ENCODE measurements at regions not wholly inside any gene's neighbourhood (a gene's known extent, or its start where the extent isn't known, plus 50 kb on each side); places are given as distances from the start of the nearest gene placed in this dataset.

GRCh38 chr6:168210239-168211105 lies 109.1 kb downstream of the DACT2 start:
- Histone ChIP-seq H3K9me3 (no peaks in the 10 kb centered on the region), H3K36me3 (ENCODE audit: low read depth) (no peaks in the 10 kb centered on the region), H3K4me1 (ENCODE audit: low read depth) (no peaks in the 10 kb centered on the region), H3K4me3 (no peak overlapping the region)
- TF ChIP-seq, protein P1, sequence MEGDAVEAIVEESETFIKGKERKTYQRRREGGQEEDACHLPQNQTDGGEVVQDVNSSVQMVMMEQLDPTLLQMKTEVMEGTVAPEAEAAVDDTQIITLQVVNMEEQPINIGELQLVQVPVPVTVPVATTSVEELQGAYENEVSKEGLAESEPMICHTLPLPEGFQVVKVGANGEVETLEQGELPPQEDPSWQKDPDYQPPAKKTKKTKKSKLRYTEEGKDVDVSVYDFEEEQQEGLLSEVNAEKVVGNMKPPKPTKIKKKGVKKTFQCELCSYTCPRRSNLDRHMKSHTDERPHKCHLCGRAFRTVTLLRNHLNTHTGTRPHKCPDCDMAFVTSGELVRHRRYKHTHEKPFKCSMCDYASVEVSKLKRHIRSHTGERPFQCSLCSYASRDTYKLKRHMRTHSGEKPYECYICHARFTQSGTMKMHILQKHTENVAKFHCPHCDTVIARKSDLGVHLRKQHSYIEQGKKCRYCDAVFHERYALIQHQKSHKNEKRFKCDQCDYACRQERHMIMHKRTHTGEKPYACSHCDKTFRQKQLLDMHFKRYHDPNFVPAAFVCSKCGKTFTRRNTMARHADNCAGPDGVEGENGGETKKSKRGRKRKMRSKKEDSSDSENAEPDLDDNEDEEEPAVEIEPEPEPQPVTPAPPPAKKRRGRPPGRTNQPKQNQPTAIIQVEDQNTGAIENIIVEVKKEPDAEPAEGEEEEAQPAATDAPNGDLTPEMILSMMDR (IDR thresholded peaks at IDR 0.05) = no peak
- ATAC-seq = no peak
- no peak for DNase-seq
- intact Hi-C loops (cut with DNase I, micrococcal nuclease) = no loop called here

DNA sequence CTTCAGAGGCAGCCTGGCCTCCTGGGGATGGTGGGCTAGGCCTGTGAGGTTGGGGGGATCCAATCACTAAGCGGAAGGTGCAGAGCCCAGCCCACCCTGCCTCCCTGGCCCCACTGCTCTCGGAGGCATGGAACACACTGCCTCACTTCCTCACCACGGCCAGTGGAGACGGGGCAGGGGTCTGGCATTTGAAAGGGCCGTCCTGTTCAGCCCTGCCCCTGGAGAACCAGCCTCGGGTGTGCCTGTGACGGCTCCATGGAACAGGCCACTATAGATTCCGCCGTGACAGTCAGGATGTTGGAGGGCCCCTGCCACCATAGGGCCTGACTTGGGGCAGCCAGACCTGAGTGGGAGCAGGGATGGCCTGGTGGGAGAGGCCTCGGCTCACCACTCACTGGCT lies 110.2 kb downstream of the DACT2 start:
- H3K36me3 ChIP-seq (ENCODE audit: low read depth) = no peaks in the 10 kb centered on the region
- H3K4me3 ChIP-seq = no peak overlapping the region
- H3K4me1 ChIP-seq (ENCODE audit: low read depth) = no peaks in the 10 kb centered on the region
- TF ChIP-seq, protein P1 (IDR thresholded peaks at IDR 0.05) = no peak
- ATAC-seq (no peak), DNase-seq (no peak)
- intact Hi-C loops (cut with DNase I, micrococcal nuclease) = loop anchor here in 1 of 2 donors (10.0 kb wide), 1 partner anchor 145 kb away; no protein-coding TSS in a partner anchor
- no peaks in the 10 kb centered on the region for H3K9me3 ChIP-seq

- ATAC-seq (no peak), DNase-seq (no peak)
- no peaks in the 10 kb centered on the region for H3K9me3 ChIP-seq
- no peak overlapping the region for H3K4me3 ChIP-seq
- H3K36me3 ChIP-seq (ENCODE audit: low read depth) = no peaks in the 10 kb centered on the region
- TF ChIP-seq, protein P1 (IDR thresholded peaks at IDR 0.05) = no peak
- no peaks in the 10 kb centered on the region for H3K4me1 ChIP-seq (ENCODE audit: low read depth)
- intact Hi-C loops (cut with DNase I, micrococcal nuclease) = loop anchor here in 1 of 2 donors (10.0 kb wide), 1 partner anchor 146 kb away; no protein-coding TSS in a partner anchor
Measured at GRCh38 chr6:168208854-168209253, 110.7 kb downstream of the DACT2 start.

DNA sequence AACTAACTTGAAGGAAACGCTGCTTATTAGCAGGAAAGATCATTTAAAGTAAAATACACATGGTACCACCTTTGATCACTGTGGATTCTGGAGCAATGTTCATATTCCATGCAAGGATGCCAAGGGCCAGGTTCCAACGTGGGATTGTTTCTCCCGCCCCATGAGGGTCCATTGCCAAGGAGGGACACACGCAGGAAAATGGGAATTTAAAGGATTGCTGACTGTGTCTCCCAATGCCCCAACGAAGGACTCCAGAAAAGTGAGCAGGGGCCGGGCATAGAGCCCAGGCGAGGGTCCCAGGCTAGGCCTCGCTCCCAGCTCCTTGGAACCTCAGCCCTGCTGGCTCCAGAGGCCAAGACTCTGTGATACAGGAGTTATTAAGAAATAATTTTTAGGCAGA lies 111.2 kb downstream of the DACT2 start:
- Histone ChIP-seq H3K4me3 (no peak overlapping the region), H3K4me1 (ENCODE audit: low read depth) (no peaks in the 10 kb centered on the region), H3K36me3 (ENCODE audit: low read depth) (no peaks in the 10 kb centered on the region), H3K9me3 (no peaks in the 10 kb centered on the region)
- ATAC-seq = no peak
- DNase-seq = no peak
- intact Hi-C loops (cut with DNase I, micrococcal nuclease) = loop anchor here in 1 of 2 donors (10.0 kb wide), 1 partner anchor 146 kb away; no protein-coding TSS in a partner anchor
- TF ChIP-seq, protein P1 (IDR thresholded peaks at IDR 0.05) = no peak

- Histone ChIP-seq H3K4me3 (no peak overlapping the region), H3K36me3 (ENCODE audit: low read depth) (no peaks in the 10 kb centered on the region), H3K9me3 (no peaks in the 10 kb centered on the region), H3K4me1 (ENCODE audit: low read depth) (no peaks in the 10 kb centered on the region)
- ATAC-seq (no peak), DNase-seq (no peak)
- TF ChIP-seq, protein P1 (IDR thresholded peaks at IDR 0.05) = no peak
- intact Hi-C loops (cut with DNase I, micrococcal nuclease) = loop anchor here in 1 of 2 donors (10.0 kb wide), 1 partner anchor 147 kb away; no protein-coding TSS in a partner anchor
Measured at GRCh38 chr6:168207421-168208175, 112.0 kb downstream of the DACT2 start.
